K562 (cell line): ENCODE measurements at regions not wholly inside any gene's neighbourhood (a gene's known extent, or its start where the extent isn't known, plus 50 kb on each side); places are given as distances from the start of the nearest gene placed in this dataset.

ENCODE experiments used
- TF ChIP-seq, protein P1 (sequence below): fragments of 250-450 bp; sonication (Bioruptor Pico); IDR thresholded peaks from 2 replicates; pipeline ENCODE4 v1.5.0; 2021; ENCODE audit warnings: mild to moderate bottlenecking, moderate library complexity
- TF ChIP-seq, protein P2 (sequence below), 3 experiments: IDR thresholded peaks in 2 of 3; conservative IDR thresholded peaks in 1 of 3; 2 replicates each; pipeline ENCODE4 v1.5.1; 2011 to 2012; ENCODE audit warnings: low read length in 3 of 3, mild to moderate bottlenecking in 3 of 3, control low read depth in 2 of 3, improper control_type of control experiment in 1 of 3, inconsistent platforms in 1 of 3, low read depth in 1 of 3, mixed read lengths in 1 of 3, moderate library complexity in 1 of 3; ENCODE audit not compliant: insufficient read depth in 2 of 3
- TF ChIP-seq, protein P3 (sequence below): fragments of 450-650 bp; conservative IDR thresholded peaks from 2 replicates; pipeline ENCODE4 v1.6.1; 2016; ENCODE audit warnings: missing genetic modification characterization, low read depth, mild to moderate bottlenecking, control low read depth, missing compliant biosample characterization

DNA sequence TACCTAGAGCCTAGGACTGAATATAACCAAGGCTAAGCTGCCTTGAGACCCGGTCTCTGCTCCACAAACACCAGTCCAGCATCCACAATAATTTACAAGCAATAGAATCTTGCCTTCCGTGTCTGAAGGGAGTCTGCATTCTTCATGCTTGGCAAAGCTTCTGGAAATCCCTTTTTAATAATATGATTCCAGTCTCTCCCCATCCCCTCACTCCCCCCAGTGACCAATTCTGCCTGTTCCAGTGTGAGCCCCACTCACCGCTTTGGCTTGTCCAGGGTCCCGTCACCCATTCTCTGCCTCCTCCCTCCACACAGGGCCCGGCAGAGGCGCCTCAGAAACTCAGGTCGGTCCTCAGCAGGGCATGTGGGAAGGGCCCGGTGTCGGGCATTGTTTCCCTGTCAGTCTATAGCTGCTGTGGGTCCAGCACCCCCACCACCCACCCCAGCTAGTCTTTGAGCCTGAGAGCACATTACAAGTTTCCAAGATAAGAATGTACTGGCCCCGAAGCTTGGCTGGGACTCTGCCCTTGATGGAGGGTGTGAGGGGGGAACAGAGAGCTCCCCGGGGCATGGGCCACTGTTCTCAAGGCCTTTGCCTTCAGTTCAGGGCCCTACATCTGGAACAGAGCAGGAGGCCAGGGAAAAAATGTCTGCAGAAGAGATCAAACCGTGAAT is 129.7 kb upstream of the MYCN start:
- TF ChIP-seq, protein P1, sequence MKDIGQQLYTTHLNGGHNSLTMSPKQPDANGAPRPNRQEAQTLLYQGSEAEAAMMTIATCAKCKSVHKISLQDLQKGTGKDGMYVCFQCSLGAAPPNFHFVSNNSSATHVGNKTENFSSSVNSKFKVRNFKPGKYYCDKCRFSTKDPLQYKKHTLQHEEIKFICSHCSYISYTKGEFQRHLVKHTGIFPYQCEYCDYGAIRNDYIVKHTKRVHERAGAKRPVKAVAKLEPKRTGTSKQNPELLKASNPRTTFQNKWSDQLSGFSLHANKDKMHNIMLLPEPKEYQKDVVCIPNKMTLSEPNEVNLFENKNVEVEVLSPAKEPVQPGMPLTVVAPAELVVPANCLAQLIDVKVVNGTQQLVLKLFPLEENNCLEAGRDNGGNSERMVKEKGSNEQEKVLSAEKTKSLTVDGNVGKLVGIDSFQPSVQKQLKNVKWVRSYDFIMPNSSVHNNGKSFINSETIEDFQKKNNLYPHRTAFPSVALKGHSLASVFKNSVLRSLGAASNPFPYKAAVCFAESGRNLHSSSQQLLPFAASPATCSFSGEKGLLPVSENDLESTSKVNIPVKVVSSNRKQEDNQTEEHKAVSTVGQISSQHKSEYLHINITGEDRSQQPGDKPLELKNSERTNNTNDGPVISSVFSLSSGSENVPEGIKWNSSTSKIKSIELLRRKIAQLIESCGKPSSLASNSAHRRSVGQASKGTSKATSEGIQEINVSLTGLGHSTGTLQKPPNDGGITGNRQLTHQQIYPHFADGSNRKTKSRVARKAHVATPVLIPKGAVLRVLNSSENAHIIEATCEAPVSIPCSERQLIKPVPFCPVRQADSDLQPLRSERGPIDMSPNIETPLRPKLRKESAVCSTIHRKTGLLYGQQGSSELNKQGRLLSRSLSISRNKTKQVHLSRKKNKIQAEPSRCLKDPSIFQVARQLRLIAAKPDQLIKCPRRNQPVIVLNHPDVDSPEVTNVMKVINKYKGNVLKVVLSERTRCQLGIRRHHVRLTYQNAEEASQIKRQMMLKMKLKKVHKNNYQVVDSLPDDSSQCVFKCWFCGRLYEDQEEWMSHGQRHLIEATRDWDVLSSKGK (CRISPR knock-in tag): no peak
- TF ChIP-seq, protein P2, sequence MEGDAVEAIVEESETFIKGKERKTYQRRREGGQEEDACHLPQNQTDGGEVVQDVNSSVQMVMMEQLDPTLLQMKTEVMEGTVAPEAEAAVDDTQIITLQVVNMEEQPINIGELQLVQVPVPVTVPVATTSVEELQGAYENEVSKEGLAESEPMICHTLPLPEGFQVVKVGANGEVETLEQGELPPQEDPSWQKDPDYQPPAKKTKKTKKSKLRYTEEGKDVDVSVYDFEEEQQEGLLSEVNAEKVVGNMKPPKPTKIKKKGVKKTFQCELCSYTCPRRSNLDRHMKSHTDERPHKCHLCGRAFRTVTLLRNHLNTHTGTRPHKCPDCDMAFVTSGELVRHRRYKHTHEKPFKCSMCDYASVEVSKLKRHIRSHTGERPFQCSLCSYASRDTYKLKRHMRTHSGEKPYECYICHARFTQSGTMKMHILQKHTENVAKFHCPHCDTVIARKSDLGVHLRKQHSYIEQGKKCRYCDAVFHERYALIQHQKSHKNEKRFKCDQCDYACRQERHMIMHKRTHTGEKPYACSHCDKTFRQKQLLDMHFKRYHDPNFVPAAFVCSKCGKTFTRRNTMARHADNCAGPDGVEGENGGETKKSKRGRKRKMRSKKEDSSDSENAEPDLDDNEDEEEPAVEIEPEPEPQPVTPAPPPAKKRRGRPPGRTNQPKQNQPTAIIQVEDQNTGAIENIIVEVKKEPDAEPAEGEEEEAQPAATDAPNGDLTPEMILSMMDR (IDR thresholded peaks at IDR 0.05 in 2 of 3, conservative IDR thresholded peaks at IDR 0.05 in 1 of 3; ENCODE audit: insufficient read depth in 2 of 3, low read depth in 1 of 3, low read length in 3 of 3): no peak
- TF ChIP-seq, protein P3, sequence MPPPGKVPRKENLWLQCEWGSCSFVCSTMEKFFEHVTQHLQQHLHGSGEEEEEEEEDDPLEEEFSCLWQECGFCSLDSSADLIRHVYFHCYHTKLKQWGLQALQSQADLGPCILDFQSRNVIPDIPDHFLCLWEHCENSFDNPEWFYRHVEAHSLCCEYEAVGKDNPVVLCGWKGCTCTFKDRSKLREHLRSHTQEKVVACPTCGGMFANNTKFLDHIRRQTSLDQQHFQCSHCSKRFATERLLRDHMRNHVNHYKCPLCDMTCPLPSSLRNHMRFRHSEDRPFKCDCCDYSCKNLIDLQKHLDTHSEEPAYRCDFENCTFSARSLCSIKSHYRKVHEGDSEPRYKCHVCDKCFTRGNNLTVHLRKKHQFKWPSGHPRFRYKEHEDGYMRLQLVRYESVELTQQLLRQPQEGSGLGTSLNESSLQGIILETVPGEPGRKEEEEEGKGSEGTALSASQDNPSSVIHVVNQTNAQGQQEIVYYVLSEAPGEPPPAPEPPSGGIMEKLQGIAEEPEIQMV (tag): no peak
